Lung (tissue), 11 donors: ENCODE measurements at regions not wholly inside any gene's neighbourhood (a gene's known extent, or its start where the extent isn't known, plus 50 kb on each side); places are given as distances from the start of the nearest gene placed in this dataset.

ENCODE experiments used
- ATAC-seq: fragments of 200-7000 bp; cut with Tn5 transposase; one replicate; pipeline ENCODE4 v1.9.1; 2020; ENCODE audit warnings: moderate number of reproducible peaks; ENCODE audit not compliant: insufficient read depth, low FRiP score
- DNase-seq, 3 donors: peaks; one replicate each; pipeline ENCODE4 v3.0.0-alpha.2; 2013 to 2017
- H3K27ac ChIP-seq, 2 donors: one replicate each; pipeline ENCODE4 v1.5.1; 2013; ENCODE audit warnings: mild to moderate bottlenecking in 2 of 2, moderate library complexity in 2 of 2, control low read depth in 1 of 2, inconsistent platforms in 1 of 2, low read depth in 1 of 2, low read length in 1 of 2
- H3K27me3 ChIP-seq, 3 donors: one replicate each; pipeline ENCODE4 v1.5.1; 2013; ENCODE audit warnings: low read length in 2 of 3; ENCODE audit not compliant: control insufficient read depth in 3 of 3, insufficient read depth in 3 of 3
- H3K36me3 ChIP-seq, 4 donors: one replicate each; pipeline ENCODE4 v1.5.1; 2013; ENCODE audit warnings: low read length in 4 of 4, mild to moderate bottlenecking in 1 of 4, moderate library complexity in 1 of 4; ENCODE audit not compliant: control insufficient read depth in 4 of 4, insufficient read depth in 4 of 4
- H3K4me1 ChIP-seq, 5 donors: one replicate each; pipeline ENCODE4 v1.5.1; 2013; ENCODE audit warnings: low read length in 5 of 5, mild to moderate bottlenecking in 2 of 5, moderate library complexity in 1 of 5; ENCODE audit not compliant: control insufficient read depth in 5 of 5, insufficient read depth in 5 of 5
- H3K4me3 ChIP-seq: one replicate; pipeline ENCODE4 v1.5.1; 2013; ENCODE audit warnings: mild to moderate bottlenecking, control low read depth, moderate library complexity
- H3K9ac ChIP-seq, 2 donors: one replicate each; pipeline ENCODE4 v1.5.1; 2013; ENCODE audit warnings: low read length in 2 of 2, control low read depth in 1 of 2; ENCODE audit not compliant: insufficient read depth in 1 of 2
- H3K9me3 ChIP-seq, 4 donors: one replicate each; pipeline ENCODE4 v1.5.1; 2013; ENCODE audit warnings: low read length in 3 of 4, mild to moderate bottlenecking in 1 of 4, moderate library complexity in 1 of 4; ENCODE audit not compliant: control insufficient read depth in 4 of 4, insufficient read depth in 3 of 4
- CTCF ChIP-seq: IDR thresholded peaks from 2 replicates; pipeline ENCODE4 v1.5.1; 2012; ENCODE audit warnings: mild to moderate bottlenecking; ENCODE audit errors: control extremely low read depth, extremely low read depth
- WGBS, 2 donors: extraction: QIAGEN DNeasy Blood & Tissue Kit; methylation state at CpG; one replicate each; pipeline ENCODE4 v1.1.7; 2013; 5-methylcytosine and 5-hydroxymethylcytosine counted together
- donor health status: control.
- donor health status: control.
- donor health status: Bipolar disorder and iron deficiency.
- donor health status: healthy.
- donor health status: DM: yes; HTN: yes; CAD: no.

GRCh38 chr11:37914859-37915258 lies 1316.8 kb upstream of the RAG2 start:
- no peaks in the 10 kb centered on the region for H3K36me3 ChIP-seq
- no peak overlapping the region for H3K4me3 ChIP-seq
- no peaks in the 10 kb centered on the region for H3K9me3 ChIP-seq
- WGBS, 2 donors = 0 to 75% methylated on average over 1 of the region's 1 CpG
- no peak for ATAC-seq
- TF ChIP-seq CTCF = no peak
- no peaks in the 10 kb centered on the region for H3K4me1 ChIP-seq
- DNase-seq = no peak
- H3K9ac ChIP-seq = no peak overlapping the region
- H3K27me3 ChIP-seq = no peaks in the 10 kb centered on the region
- H3K27ac ChIP-seq = no peak overlapping the region

GRCh38 chr11:37908219-37908548 lies 1310.1 kb upstream of the RAG2 start:
- Histone ChIP-seq H3K4me3 (no peak overlapping the region), H3K4me1 (no peaks in the 10 kb centered on the region), H3K27ac (no peak overlapping the region), H3K36me3 (no peaks in the 10 kb centered on the region), H3K9ac (no peak overlapping the region), H3K9me3 (peaks cover 0 to 3% (median under 1%) of the 10 kb centered on the region in 4 donors), H3K27me3 (no peaks in the 10 kb centered on the region)
- no peak for ATAC-seq
- WGBS, 2 donors = 80 to 87% methylated on average over 8 of the region's 8 CpGs
- DNase-seq = no peak
- no peak for TF ChIP-seq CTCF

DNA sequence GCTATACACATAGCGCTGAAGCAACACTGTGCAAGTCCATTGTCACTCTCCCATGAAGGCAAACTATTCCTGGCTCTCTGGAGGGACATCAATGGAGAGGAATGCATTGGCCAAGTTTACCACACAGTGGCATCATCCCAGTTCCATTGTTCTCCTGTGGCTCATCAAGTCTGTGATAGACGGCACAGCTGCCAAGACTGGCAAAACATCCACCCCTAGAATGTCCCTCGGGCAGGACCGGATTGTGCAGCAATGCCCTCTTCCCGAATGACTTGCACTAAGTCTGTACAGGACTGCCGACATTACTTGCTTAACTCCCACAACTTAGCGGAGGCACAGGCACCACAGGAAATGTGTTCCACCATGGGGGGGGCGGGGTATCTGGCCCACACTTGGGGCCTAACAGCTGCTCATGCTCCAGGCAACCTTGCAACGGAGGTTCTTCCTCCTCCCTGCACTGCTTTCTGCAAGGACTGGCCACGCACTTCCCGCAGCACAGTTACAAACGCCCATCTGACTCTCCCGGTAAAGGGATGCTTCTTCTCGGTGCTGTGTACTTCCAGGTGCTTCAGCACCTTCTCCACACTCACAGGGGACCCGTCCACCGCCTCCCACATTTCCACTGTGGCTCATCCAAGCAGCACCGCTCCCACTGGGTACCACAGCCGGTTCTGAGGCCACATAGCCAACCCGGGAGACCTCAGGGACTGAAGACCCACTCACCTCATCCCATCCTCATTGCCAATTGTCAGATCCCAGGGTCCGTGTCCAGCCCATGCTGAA lies 1309.6 kb upstream of the RAG2 start:
- Histone ChIP-seq H3K9ac (no peak overlapping the region), H3K4me1 (no peaks in the 10 kb centered on the region), H3K4me3 (no peak overlapping the region), H3K27ac (no peak overlapping the region), H3K9me3 (peaks cover 0 to 3% (median under 1%) of the 10 kb centered on the region in 4 donors), H3K27me3 (no peaks in the 10 kb centered on the region), H3K36me3 (no peaks in the 10 kb centered on the region)
- WGBS, 2 donors = 84 to 85% methylated on average over 20 of the region's 20 CpGs
- no peak for TF ChIP-seq CTCF
- DNase-seq (no peak), ATAC-seq (peak; percentile 13)
